GM12874 (cell line): ENCODE measurements at regions not wholly inside any gene's neighbourhood (a gene's known extent, or its start where the extent isn't known, plus 50 kb on each side); places are given as distances from the start of the nearest gene placed in this dataset.

Experiments
- TF ChIP-seq, protein P1 (sequence below): IDR thresholded peaks from 2 replicates; pipeline ENCODE4 v1.5.1; 2011; ENCODE audit warnings: low read depth, mild to moderate bottlenecking, control low read depth, low read length, moderate library complexity; ENCODE audit not compliant: insufficient read depth

GRCh38 chr6:134665029-134665723 is 284.7 kb downstream of the ALDH8A1 start:
- TF ChIP-seq, protein P1, sequence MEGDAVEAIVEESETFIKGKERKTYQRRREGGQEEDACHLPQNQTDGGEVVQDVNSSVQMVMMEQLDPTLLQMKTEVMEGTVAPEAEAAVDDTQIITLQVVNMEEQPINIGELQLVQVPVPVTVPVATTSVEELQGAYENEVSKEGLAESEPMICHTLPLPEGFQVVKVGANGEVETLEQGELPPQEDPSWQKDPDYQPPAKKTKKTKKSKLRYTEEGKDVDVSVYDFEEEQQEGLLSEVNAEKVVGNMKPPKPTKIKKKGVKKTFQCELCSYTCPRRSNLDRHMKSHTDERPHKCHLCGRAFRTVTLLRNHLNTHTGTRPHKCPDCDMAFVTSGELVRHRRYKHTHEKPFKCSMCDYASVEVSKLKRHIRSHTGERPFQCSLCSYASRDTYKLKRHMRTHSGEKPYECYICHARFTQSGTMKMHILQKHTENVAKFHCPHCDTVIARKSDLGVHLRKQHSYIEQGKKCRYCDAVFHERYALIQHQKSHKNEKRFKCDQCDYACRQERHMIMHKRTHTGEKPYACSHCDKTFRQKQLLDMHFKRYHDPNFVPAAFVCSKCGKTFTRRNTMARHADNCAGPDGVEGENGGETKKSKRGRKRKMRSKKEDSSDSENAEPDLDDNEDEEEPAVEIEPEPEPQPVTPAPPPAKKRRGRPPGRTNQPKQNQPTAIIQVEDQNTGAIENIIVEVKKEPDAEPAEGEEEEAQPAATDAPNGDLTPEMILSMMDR: no peak

DNA sequence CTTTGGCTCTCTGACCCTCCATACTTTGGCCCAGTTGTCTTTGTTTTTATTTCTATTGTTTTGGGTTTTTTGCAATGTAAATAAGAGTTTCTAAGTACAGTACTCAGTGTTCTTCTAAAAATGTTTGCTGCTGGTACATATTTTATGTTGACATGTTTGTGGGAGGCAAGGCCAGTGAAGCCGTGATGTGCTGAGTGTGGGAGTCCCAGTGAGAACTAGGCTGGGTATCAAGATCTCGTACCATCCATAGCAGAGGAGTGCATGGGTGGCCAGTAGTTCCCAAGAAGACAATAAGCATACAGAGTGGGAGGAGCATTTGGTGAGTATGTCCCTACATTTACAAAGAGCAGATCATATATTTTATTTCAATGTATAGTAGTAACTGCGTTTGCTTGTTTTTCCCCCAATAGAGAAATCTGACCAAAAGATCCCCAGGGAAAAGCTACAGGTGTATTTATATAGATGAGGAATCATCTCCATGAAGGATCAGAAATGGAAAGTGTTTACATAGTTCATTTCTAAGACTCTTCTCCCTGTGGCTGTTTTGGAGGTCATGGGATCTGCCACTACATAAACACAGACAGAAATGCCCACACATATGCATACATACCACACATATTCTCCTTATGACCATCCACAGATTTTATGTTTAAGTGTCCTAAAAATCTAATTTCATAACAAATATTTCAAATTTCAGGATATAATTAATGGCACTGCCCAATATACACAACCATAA is 285.9 kb downstream of the ALDH8A1 start:
- TF ChIP-seq, protein P1: no peak

DNA sequence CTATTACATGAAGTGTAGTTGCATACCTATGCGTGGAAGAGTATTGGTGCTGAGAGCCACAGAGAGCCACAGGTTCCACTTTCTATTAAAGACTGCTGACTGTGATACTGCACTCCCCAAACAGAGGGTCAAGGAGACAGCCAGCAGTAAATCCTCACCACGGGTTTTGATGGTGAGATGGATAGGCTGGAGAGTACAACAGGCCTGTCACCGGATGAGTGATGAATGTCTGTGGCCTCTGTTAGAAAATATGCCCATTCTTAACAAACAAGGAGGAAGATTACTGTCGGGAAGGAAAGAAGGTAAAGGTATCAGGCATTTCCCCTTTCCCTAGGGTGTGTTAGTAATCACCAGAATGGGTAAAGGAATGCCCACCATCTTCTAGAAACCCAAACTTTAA is 286.5 kb downstream of the ALDH8A1 start:
- TF ChIP-seq, protein P1: no peak

- TF ChIP-seq, protein P1: no peak
Observed at GRCh38 chr6:134662077-134662700, 287.7 kb downstream of the ALDH8A1 start.

GRCh38 chr6:134658596-134658995 is 291.3 kb downstream of the ALDH8A1 start:
- TF ChIP-seq, protein P1: no peak

- TF ChIP-seq, protein P1: no peak
Observed at GRCh38 chr6:134657751-134658527, 292.0 kb downstream of the ALDH8A1 start.

- TF ChIP-seq, protein P1: no peak
Observed at GRCh38 chr6:134657343-134657742, 292.6 kb downstream of the ALDH8A1 start.
